ENCODE measurements at regions not wholly inside any gene's neighbourhood (a gene's known extent, or its start where the extent isn't known, plus 50 kb on each side); places are given as distances from the start of the nearest gene placed in this dataset.

DNA sequence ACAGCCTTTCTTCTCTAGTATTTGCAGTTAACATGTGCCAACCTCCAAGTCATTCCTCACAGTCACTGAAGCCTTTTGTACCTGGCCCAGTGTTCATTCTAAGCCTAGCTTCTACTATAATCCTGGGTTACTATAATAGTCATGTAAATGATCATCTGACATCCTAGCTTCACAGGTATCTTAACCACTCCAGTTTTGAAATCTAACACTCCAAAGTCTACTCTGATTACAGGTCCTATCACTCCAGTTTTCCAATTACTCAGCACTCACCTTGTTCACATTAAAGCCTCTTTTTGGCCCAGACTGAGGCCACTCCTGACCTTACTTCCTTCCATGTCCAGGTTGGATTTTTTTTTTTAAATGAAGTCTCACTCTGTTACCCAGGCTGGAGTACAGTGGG, 87.6 kb upstream of the ZCCHC13 start:
- H3K4me1 Mint-ChIP-seq: peaks cover 0 to 10% of the 10 kb centered on the region in 2 donors
- DNase-seq: no peak
- H3K4me1 ChIP-seq (ENCODE audit: control insufficient read depth, insufficient read depth, low read length): no peaks in the 10 kb centered on the region
- H3K27me3 ChIP-seq (ENCODE audit: control insufficient read depth, insufficient read depth, low read length): no peaks in the 10 kb centered on the region
- no peaks in the 10 kb centered on the region for H3K36me3 Mint-ChIP-seq
- no peak for TF ChIP-seq CTCF (IDR thresholded peaks at IDR 0.05)
- H3K27ac Mint-ChIP-seq: no peak overlapping the region
- intact Hi-C loops (cut with micrococcal nuclease): no loop called here
- H3K4me3 ChIP-seq (ENCODE audit: low read length): no peak overlapping the region
- H3K36me3 ChIP-seq (ENCODE audit: control insufficient read depth, insufficient read depth, low read length): peaks cover 5% of the 10 kb centered on the region
- H3K9me3 Mint-ChIP-seq: no peaks in the 10 kb centered on the region
- no peak overlapping the region for H3K27ac ChIP-seq (ENCODE audit: low read length)
- no peaks in the 10 kb centered on the region for H3K9me3 ChIP-seq (ENCODE audit: control insufficient read depth, insufficient read depth, low read length)
- H3K27me3 Mint-ChIP-seq (ENCODE audit: low read depth in 2 of 2): no peaks in the 10 kb centered on the region
- no peak for ATAC-seq
- no peak overlapping the region for H3K4me3 Mint-ChIP-seq

GRCh38 chrX:74211911-74212310, 92.1 kb upstream of the ZCCHC13 start:
- Histone ChIP-seq H3K4me1 (ENCODE audit: control insufficient read depth, insufficient read depth, low read length) (no peaks in the 10 kb centered on the region), H3K27me3 (ENCODE audit: control insufficient read depth, insufficient read depth, low read length) (no peaks in the 10 kb centered on the region), H3K9me3 (ENCODE audit: control insufficient read depth, insufficient read depth, low read length) (no peaks in the 10 kb centered on the region), H3K36me3 (ENCODE audit: control insufficient read depth, insufficient read depth, low read length) (no peaks in the 10 kb centered on the region), H3K4me3 (ENCODE audit: low read length) (no peak overlapping the region), H3K27ac (ENCODE audit: low read length) (no peak overlapping the region)
- Mint-ChIP-seq H3K27ac (no peak overlapping the region), H3K4me1 (no peaks in the 10 kb centered on the region), H3K36me3 (no peaks in the 10 kb centered on the region), H3K9me3 (no peaks in the 10 kb centered on the region), H3K27me3 (ENCODE audit: low read depth in 2 of 2) (no peaks in the 10 kb centered on the region), H3K4me3 (no peak overlapping the region)
- intact Hi-C loops (cut with micrococcal nuclease): no loop called here
- TF ChIP-seq CTCF (IDR thresholded peaks at IDR 0.05): no peak
- whole genome bisulfite sequencing (ENCODE audit: insufficient coverage): no CpG with 5 or more reads among the region's 1 CpG
- ATAC-seq (no peak), DNase-seq (no peak)

DNA sequence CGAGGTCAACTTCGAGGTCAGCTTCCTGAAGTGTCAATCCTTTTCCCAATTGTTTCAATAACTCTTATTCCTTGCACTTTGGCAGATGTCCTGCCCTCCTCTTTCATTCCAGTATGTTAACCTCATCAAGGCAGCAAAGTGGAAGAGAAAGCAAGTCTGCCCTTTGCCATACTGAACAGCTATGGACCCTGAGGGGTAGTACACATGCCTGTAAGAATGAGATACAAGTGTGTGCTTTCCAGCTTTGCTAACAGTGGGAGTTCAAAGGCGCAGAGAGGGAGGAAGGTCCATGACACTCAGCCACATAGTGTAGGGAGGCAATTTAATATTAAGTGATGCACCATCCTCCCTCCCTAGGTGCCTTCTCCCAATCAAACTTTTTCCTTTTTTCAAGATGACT, 96.4 kb upstream of the ZCCHC13 start:
- H3K36me3 Mint-ChIP-seq: no peaks in the 10 kb centered on the region
- no peaks in the 10 kb centered on the region for H3K36me3 ChIP-seq (ENCODE audit: control insufficient read depth, insufficient read depth, low read length)
- H3K27ac Mint-ChIP-seq: no peak overlapping the region
- H3K9me3 ChIP-seq (ENCODE audit: control insufficient read depth, insufficient read depth, low read length): no peaks in the 10 kb centered on the region
- H3K9me3 Mint-ChIP-seq: no peaks in the 10 kb centered on the region
- DNase-seq (no peak), ATAC-seq (no peak)
- H3K27me3 Mint-ChIP-seq (ENCODE audit: low read depth in 2 of 2): no peaks in the 10 kb centered on the region
- WGBS (ENCODE audit: insufficient coverage): 97% methylated on average over 2 of the region's 3 CpGs
- no peaks in the 10 kb centered on the region for H3K4me1 Mint-ChIP-seq
- no peak overlapping the region for H3K27ac ChIP-seq (ENCODE audit: low read length)
- intact Hi-C loops (cut with micrococcal nuclease): no loop called here
- no peaks in the 10 kb centered on the region for H3K27me3 ChIP-seq (ENCODE audit: control insufficient read depth, insufficient read depth, low read length)
- no peak overlapping the region for H3K4me3 Mint-ChIP-seq
- no peak for TF ChIP-seq CTCF (IDR thresholded peaks at IDR 0.05)
- H3K4me1 ChIP-seq (ENCODE audit: control insufficient read depth, insufficient read depth, low read length): no peaks in the 10 kb centered on the region
- H3K4me3 ChIP-seq (ENCODE audit: low read length): no peak overlapping the region

GRCh38 chrX:74195605-74196004, 108.4 kb upstream of the ZCCHC13 start:
- intact Hi-C loops (cut with micrococcal nuclease): no loop called here
- H3K9me3 ChIP-seq (ENCODE audit: control insufficient read depth, insufficient read depth, low read length): no peaks in the 10 kb centered on the region
- Mint-ChIP-seq H3K27ac (no peak overlapping the region), H3K27me3 (ENCODE audit: low read depth in 2 of 2) (peaks cover 0 to 54% of the 10 kb centered on the region in 2 donors), H3K36me3 (peaks cover 7% of the 10 kb centered on the region), H3K9me3 (peaks cover 2% of the 10 kb centered on the region in 2 donors), H3K4me1 (no peaks in the 10 kb centered on the region), H3K4me3 (no peak overlapping the region)
- no peaks in the 10 kb centered on the region for H3K27me3 ChIP-seq (ENCODE audit: control insufficient read depth, insufficient read depth, low read length)
- no peak for TF ChIP-seq CTCF (IDR thresholded peaks at IDR 0.05)
- H3K4me1 ChIP-seq (ENCODE audit: control insufficient read depth, insufficient read depth, low read length): no peaks in the 10 kb centered on the region
- ATAC-seq (no peak), DNase-seq (no peak)
- H3K36me3 ChIP-seq (ENCODE audit: control insufficient read depth, insufficient read depth, low read length): no peaks in the 10 kb centered on the region
- no peak overlapping the region for H3K27ac ChIP-seq (ENCODE audit: low read length)
- H3K4me3 ChIP-seq (ENCODE audit: low read length): no peak overlapping the region
